ENCODE measurements at regions not wholly inside any gene's neighbourhood (a gene's known extent, or its start where the extent isn't known, plus 50 kb on each side); places are given as distances from the start of the nearest gene placed in this dataset.

GRCh38 chr5:2427983-2428382 lies 323.5 kb downstream of the IRX2 start:
- DNase-seq: no peak

GRCh38 chr5:2423634-2424033 lies 327.8 kb downstream of the IRX2 start:
- DNase-seq: no peak

- DNase-seq: no peak
Measured at GRCh38 chr5:2417301-2417700, 334.2 kb downstream of the IRX2 start.

GRCh38 chr5:2415678-2416077 lies 335.8 kb downstream of the IRX2 start:
- DNase-seq: no peak

GRCh38 chr5:2410451-2410850 lies 341.0 kb downstream of the IRX2 start:
- no peak for DNase-seq

GRCh38 chr5:2403296-2403695 lies 348.2 kb downstream of the IRX2 start:
- no peak for DNase-seq

GRCh38 chr5:2399804-2400203 lies 351.7 kb downstream of the IRX2 start:
- no peak for DNase-seq

GRCh38 chr5:2399096-2399495 lies 352.4 kb downstream of the IRX2 start:
- no peak for DNase-seq

- no peak for DNase-seq
Measured at GRCh38 chr5:2393556-2393955, 357.9 kb downstream of the IRX2 start.

- no peak for DNase-seq
Measured at GRCh38 chr5:2391566-2391965, 359.9 kb downstream of the IRX2 start.

- DNase-seq: no peak
Measured at GRCh38 chr5:2391021-2391420, 360.5 kb downstream of the IRX2 start.

- DNase-seq: no peak
Measured at GRCh38 chr5:2388571-2388970, 362.9 kb downstream of the IRX2 start.

- no peak for DNase-seq
Measured at GRCh38 chr5:2387634-2388325, 363.7 kb downstream of the IRX2 start.

GRCh38 chr5:2387250-2387633 lies 364.2 kb downstream of the IRX2 start:
- no peak for DNase-seq

GRCh38 chr5:2385818-2386217 lies 365.7 kb downstream of the IRX2 start:
- DNase-seq: no peak

- DNase-seq: no peak
Measured at GRCh38 chr5:2383698-2384065, 367.8 kb downstream of the IRX2 start.

- no peak for DNase-seq
Measured at GRCh38 chr5:2382776-2383697, 368.4 kb downstream of the IRX2 start.

GRCh38 chr5:2381861-2382260 lies 369.6 kb downstream of the IRX2 start:
- DNase-seq: no peak

- DNase-seq: no peak
Measured at GRCh38 chr5:2381070-2381469, 370.4 kb downstream of the IRX2 start.

GRCh38 chr5:2378976-2379375 lies 372.5 kb downstream of the IRX2 start:
- DNase-seq: no peak

- DNase-seq: no peak
Measured at GRCh38 chr5:2378108-2378507, 373.4 kb downstream of the IRX2 start.

- DNase-seq: no peak
Measured at GRCh38 chr5:2376486-2376885, 375.0 kb downstream of the IRX2 start.

GRCh38 chr5:2375757-2376250 lies 375.7 kb downstream of the IRX2 start:
- no peak for DNase-seq

- DNase-seq: no peak
Measured at GRCh38 chr5:2375291-2375690, 376.2 kb downstream of the IRX2 start.
